HG03469 (cell line): ENCODE measurements at regions not wholly inside any gene's neighbourhood (a gene's known extent, or its start where the extent isn't known, plus 50 kb on each side); places are given as distances from the start of the nearest gene placed in this dataset.
"Not testable (repeated sequence)": the region's sequence is repeated elsewhere in the genome, so short reads cannot be mapped to it uniquely, and the experiment has no call there.

Experiments used
- ATAC-seq: cut with Tn5 transposase; IDR thresholded peaks from one replicate; pipeline ENCODE4 v1.9.1; 2021; ENCODE audit warnings: mild to moderate bottlenecking, moderate library complexity, moderate number of reproducible peaks; ENCODE audit not compliant: unreplicated experiment

DNA sequence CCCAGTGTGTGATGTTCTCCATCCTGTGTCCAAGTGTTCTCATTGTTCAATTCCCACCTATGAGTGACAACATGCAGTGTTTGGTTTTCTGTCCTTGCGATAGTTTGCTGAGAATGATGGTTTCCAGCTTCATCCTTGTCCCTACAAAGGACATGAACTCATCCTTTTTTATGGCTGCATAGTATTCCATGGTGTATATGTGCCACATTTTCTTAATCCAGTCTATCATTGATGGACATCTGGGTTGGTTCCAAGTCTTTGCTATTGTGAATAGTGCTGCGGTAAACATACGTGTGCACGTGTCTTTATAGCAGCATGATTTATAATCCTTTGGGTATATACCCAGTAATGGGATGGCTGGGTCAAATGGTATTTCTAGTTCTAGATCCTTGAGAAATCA lies 134.3 kb downstream of the CCDC71L start:
- not testable (repeated sequence) for ATAC-seq

DNA sequence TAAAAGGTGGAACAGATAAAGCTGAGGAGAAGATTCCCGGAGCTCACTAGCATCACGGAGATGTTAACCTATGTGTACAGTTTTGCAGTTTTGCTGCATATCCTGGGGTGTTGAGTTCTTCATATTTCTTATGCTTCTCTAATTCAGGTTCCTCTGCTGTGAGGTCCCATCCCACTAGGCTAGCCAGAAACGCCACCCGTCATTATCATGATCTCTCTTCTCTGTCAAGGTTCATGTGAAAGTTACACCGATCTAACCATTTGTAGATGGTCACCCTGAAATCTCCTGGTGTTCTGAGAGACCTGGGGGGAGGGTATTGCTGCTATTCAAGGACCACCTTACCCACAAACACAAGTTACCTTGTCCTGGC lies 136.3 kb downstream of the CCDC71L start:
- no peak for ATAC-seq

DNA sequence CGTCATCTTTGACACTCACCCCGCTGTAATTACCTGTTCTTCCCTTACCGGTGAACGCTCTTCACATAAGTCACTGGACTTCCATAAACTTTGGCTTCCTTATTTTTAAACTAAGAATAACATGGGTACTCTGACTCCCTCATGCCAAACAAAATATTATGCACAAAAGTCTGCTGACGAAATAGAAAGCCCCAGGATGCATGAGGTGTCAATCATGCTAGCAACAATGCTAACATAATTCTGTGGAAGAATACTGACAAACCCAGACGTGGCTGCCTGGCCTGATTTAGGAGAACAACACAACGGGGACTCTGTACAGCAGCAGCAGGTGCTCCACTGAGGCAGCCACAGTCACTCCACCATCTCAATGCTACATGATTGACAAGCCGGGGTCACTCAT lies 137.5 kb downstream of the CCDC71L start:
- ATAC-seq, result no peak

DNA sequence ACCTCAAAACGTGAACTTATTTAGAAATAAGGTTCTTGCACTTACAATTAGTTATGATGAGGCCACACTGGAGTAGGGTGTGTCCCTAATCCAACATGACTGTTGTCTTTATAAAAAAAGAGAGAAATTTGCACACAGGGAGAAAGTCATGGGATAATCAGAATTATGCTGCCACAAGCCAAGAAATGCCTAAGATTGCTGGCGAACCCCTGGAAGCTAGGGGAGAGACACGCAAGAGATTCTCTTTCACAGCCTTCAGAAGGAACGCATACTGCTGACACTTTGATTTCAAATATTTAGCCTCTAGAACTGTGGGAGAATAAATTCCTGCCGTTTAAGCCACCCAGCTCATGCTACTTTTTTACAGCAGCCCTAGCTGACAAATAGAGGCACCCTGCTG lies 138.3 kb downstream of the CCDC71L start:
- ATAC-seq, result no peak

DNA sequence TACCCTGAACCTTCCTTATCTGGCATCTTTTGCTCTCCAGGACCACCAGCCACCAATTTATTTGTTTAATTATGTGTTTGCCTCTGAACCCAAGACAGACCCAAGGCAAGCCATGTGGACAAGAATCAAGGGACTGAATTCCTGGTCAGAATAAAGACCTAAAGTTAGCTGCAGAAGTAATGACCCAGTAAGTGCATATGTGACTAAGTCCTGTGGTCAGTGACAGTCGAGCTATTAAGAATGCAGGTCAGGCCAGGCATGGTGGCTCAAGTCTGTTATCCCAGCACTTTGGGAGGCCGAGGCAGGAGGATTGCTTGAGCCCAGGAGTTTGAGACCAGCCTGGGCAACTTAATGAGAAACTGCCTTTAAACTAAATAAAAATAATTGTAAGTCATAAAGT lies 139.4 kb downstream of the CCDC71L start:
- no peak for ATAC-seq

DNA sequence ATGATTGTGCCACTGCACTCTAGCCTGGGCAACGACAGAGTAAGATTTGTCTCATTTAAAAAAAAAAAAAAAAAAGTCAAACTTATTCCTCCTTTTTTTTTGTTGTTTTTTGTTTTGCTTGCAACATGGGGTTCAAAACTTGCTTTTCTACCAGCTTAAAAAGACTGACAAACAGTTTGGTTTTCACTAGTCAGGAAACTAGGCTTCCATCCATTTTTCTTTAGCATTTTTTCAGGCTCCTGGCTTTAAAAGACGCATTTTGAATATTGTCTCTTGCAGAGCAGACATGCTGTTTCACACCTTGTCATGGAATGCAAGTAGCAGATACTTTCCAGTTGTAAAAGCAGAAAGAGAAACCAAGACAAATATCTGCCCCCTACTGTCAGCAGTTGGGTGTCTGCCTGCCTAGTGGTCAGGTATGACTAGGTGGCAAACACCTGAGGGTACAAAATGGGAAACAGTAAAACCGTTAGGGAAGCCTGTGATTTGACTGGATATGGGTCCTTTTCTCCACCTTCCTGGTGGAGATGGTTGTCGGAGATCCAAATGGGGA lies 139.9 kb downstream of the CCDC71L start:
- ATAC-seq, result no peak

DNA sequence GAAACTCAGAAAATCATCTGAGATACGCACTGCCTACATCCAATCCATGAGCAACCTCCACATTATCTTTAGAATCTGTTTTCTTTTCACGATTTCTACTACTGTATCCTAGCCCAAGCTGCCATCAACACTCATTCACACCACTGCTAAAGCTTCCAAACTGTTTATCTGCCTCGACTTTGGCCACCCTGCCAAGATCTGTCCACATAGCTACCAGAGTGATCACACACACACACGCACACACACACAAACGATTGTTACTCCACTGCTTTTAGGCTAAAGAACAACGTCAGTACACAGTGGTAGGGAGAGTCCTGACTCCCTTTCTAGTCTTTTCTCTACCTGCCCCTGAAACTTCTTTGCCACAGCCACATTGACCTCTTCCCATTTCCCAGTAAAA lies 142.0 kb downstream of the CCDC71L start:
- no peak for ATAC-seq

DNA sequence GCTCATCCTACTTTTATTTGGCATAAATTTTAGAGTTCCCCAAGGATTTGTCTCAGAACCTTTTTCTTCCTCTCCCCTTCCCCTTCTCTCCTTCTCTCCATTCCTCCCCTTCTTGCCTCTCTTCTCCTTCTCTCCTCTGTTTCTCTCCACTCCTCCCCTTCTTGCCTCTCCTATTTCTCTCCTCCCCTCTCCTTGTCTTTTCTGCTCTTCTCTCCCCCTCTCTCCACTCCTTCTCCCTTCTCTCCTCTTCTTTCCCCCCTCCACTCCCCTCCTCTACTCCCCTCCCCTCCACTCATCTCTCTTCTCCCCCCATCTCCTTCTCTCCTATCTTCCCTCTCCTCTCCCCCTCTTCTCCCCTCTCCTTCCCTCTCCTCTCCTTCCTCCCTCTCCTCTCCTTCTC lies 142.7 kb downstream of the CCDC71L start:
- ATAC-seq, result no peak

DNA sequence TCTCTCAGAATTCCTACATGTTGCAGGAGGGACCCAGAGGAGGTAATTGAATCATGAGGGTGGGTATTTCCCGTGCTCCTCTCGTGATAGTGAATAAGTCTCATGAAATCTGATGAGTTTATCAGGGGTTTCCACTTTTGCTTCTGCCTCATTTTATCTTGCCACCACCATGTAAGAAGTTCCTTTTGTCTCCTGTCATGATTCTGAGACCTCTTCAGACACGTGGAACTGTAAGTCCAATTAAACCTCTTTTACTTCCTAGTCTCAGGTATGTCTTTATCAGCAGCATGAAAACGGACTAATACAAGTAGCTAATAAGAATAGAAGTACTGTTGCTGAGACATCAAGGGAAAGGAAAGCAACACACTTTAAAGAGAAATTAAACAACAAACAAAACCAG lies 143.4 kb downstream of the CCDC71L start:
- no peak for ATAC-seq

DNA sequence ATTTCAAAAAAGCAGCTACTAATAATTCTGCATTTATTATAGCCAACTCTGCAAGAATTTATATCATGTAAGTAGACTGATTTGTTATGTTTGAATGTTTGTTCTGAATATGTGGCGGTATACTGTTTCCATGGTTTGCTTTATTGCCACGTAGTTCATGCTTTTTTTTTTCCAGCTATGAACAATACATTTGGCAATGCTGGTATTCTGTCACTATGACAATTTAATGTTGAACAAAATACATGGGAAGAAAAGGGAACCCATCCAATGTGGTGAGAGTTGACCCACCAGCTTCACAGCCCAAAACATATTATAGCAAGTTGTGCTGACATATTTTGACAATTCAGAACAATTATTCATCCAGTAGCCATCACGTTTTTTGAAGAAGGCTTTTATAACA lies 145.6 kb downstream of the CCDC71L start:
- no peak for ATAC-seq

DNA sequence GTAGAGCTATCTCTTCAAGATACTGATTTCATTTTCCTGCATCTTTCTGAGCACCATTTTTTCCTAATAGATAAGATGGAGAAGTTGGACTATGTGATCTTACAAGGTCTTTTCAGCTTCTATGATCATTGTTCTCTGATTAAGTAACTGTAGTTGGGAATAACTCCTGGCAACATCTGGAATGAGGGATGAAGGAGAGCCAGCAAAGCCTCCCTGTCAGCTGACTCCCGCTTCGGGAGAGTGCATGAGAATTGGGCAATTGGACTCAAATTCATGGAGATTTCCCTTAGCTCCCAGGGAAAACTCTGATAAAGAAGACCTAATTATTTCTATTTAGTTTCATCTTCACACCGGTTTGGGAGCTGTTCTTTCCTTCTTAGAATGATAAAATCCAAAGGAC lies 146.1 kb downstream of the CCDC71L start:
- ATAC-seq, result no peak

DNA sequence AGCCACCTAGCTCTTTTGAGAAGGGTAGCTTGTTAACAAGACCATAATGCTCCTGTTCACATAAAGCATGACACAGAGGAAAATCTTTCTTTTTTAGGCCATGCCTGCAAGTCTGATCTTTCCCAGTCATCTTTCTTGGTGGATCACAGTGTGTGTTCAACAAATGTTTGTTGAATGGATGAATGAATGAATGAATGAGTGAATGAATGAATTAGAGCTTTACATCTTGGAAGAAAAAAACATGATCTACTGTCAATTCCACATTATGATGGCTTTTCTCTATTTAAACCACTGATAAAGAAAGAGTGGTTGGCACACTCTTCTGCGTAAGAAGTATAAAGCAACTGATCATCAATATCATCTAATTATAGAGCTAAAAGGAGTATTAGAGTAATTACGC lies 148.7 kb downstream of the CCDC71L start:
- no peak for ATAC-seq

DNA sequence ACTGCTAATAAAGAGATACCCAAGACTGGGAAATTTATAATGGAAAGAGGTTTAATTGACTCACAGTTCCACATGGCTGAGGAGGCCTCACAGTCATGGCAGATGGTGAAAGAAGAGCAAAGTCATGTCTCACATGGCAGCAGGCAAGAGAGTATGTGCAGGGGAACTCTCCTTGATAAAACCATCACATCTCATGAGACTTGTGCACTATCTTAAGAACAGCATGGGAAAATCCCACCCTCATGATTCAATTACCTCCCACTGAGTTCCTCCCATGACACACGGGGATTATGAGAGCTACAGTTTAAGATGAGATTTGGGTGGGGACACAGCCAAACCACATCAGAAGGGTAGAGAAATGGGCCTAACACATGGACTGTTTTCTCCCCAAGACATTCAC lies 156.3 kb downstream of the CCDC71L start:
- ATAC-seq, result no peak

DNA sequence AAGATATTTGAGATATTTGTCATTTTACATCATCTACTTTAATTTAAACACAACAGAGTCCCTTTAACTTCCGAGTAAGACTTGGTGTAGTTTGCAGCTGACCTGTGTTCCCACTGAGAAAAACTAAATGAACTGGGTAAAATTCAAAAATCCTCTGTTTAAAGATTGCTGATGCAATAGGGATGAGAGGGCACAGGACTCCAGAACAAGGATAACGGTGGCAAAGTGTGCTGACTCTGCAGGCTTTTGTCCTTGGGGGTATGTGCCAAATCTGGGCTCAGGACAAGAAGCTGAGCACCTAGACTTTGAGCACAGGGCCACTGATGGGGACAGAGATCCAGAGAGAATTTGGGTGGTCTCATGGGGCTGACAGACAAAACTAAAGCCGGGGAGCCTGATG lies 156.8 kb downstream of the CCDC71L start:
- ATAC-seq, result no peak

DNA sequence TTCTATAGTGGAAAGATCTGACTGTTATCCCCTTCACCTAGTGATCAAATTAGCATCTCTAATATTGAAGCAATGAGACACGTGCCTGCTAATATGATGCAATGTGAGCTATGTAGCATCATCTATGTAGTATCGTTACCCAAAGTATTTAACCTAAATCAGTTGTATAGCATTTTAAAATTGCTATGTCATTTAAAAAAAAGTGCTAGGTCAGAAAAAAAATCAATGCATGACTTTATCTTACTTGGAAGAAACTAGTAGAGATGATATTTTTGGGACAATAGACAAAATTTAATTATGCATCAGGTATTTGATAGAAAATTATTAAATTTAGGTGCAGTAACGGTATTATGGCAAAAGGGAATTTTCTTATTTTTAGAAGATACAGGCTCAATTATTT lies 157.3 kb downstream of the CCDC71L start:
- ATAC-seq, result no peak

DNA sequence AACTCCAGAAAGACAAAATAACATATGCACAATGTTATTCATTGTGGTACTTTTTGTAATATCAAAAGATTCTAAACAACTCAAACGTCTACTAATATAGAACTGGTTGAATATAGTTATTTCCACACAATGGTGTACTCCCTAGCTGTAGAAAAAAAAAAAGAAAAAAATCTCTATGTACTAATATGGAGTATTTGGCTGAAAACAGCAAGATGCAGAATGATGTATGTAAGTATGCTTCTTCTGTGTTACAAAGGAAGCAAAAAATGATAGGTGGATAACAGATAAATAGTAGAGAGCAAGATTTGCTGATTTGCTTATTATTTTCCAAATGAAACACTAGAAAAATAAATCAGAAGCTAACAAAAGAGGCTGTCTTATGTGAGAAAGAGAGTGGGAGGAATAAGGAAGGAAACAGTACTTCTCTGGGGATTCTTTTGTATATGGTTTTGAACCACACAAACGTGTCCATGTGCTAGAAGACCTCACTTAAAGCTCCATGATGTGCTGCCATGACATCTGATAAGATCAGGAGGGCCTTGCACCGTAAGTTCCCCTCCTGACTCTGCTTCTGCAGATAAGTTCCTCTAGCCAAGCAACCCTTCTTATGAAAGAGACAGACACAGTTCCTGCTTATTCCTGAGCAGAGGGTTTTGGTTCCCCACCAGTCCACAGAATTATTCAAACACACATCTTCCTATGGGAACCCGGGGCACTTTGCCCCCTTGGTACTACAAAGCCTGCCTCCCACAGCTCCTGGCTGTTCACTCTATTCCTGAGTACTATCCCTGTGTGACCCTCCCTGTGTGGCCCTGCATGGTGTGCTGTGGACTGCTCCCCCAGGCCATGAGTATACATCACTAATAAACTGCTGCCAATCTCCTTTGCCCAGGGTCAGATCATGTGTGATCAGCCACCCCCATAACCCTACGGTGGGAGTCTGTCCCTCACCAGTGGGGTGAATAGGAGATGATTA lies 159.1 kb downstream of the CCDC71L start:
- ATAC-seq, result no peak

DNA sequence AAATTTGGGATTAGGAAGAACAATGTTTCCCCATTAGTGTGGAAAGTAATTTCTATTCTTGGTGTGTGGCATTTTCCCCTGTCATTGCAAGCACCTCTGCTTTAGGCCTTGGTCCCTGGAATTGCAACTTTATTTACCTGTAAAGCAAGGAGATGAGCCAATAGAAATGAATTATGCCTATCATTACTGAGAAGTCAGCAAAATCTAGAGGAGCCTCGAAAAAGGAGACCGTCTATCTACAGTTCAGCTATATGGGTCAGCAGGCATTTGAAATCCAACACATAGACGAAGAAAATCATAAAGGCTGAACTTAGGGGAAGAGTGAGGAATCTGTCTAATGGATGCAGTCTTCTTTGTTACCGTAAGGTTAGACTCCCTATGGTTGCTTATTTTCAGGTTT lies 161.1 kb downstream of the CCDC71L start:
- no peak for ATAC-seq

DNA sequence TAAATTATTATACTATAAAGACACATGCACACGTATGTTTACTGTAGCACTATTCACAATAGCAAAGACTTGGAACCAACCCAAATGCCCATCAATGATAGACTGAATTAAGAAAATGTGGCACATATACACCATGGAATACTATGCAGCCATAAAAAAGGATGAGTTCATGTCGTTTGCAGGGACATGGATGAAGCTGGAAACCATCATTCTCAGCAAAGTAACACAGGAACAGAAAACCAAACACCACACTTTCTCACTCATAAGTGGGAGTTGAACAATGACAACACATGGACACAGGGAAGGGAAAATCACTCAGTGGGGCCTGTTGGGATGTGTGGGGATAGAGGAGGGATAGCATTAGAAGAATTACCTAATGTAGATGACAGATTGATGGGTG lies 163.0 kb downstream of the CCDC71L start:
- not testable (repeated sequence) for ATAC-seq

DNA sequence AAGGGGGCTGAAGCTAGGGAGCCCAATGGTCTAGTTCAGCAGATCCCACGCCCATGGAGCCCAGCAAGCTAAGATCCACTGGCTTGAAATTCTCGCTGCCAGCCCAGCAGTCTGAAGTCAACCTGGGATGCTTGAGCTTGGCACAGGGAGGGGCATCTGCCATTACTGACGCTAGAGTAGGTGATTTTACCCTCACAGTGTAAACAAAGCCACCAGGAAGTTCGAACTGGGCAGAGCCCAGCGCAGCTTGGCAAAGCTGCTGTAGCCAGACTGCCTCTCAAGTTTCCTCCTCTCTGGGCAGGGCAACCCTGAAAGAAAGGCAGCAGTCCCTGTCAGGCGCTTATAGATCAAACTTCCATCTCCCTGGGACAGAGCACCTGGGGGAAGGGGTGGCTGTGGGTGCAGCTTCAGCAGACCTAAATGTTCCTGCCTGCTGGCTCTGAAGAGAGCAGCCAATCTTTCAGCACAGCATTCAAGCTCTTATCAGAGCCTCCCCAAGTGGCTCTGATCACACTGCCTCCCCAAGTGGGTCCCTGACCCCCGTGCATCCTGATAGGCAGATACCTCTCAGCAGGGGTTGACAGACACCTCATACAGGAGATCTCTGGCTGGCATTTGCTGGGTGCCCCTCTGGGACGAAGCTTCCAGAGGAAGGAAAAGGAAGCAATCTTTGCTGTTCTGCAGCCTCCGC lies 167.8 kb downstream of the CCDC71L start:
- no peak for ATAC-seq

DNA sequence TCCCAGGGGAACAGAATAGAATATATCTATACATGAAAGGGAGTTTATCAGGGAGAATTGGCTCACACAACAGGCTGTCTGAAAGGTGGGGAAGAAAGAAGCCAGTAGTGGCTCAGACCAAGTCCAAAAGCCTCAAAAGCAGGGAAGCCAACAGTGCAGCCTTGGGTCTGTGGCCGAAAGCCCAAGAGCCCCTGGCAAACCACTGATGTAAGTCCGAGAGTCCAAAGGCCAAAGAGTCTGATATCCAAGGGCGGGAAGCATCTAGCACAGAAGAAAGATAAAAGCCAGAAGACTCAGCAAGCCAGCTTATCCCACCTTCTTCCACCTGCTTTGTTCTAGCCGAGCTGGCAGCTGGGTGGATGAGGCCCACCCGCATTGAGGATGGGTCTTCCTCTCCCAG lies 172.5 kb downstream of the CCDC71L start:
- no peak for ATAC-seq

DNA sequence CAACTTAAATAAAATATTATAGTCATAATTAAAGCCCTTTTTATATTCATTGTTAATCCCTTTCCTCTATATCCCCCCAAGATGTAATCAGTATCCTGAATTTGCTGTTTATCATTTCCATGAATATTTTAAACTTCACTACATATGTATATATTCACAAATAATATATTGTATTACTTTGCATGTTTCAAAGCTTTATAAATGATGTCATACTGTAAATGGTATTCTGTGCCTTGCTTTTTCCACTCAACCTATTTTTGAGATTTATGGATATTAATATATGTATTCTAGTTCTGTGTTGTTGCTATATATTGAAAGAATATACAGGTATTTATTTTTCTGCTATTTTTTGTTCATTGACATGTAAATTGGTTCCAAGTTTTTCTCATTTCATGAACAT lies 173.1 kb downstream of the CCDC71L start:
- ATAC-seq, result no peak

DNA sequence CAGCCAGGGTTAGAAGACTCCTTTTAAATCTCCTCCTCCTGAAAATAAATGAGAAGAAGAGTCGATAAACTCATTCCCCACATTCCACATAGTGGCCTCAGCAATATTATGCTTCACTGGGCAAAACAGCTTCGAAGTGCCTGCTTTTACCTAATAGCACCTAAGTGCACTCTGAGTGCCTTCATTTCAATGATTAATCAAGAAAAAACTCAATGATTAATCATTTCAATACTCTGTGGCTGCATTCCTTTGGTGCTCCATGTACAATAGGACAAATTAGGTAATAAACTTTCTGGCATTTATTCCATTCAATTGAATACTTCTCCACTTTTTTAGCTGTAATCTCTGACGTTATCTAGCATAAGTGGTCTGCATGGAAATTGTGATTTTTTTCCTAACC lies 174.6 kb downstream of the CCDC71L start:
- ATAC-seq, result no peak
